SW 1271 (cell line): ENCODE measurements at regions not wholly inside any gene's neighbourhood (a gene's known extent, or its start where the extent isn't known, plus 50 kb on each side); places are given as distances from the start of the nearest gene placed in this dataset.

Experiments
- DNase-seq, 2 experiments: peaks; one replicate each; lab custom pipeline; 2025; lab: John Stamatoyannopoulos, UW

DNA sequence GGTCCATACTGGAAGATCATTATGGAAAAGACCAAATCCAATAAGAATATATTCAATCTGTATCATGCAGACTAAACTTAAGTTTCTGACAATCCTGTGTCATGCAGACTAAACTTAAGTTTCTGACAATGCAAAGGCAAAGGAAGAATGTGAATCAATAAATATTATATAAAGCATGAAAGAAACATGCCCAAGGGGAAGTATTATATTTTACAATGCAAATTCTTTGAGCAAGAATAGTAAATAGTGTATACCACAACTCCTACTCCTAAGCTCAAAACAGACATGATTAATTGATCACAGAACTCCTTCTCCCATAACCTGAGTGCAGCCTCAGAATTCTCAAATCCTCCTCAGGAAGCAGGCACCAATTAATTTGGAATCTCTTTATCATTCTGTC lies 71.3 kb upstream of the BDNF start:
- DNase-seq: no peak

DNA sequence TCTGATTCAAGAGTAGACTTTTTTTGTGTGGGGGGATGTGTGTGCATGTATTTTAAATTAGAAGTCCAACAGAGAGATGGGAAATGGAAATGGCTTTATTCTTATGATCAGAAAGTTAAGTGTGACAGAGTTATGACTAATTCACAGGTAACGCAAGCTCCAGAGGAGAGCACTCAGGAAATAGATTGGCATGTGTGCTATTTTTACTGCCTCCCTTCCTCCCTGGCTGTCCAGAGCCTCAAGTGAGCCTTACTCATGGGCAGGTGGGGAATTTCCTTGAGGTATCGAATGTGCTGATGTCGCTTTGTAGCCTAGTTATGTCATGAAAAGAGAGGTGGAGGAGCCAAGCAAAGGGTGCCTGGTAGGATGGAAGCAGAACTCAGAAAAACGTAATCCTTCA lies 70.3 kb upstream of the BDNF start:
- DNase-seq: no peak

DNA sequence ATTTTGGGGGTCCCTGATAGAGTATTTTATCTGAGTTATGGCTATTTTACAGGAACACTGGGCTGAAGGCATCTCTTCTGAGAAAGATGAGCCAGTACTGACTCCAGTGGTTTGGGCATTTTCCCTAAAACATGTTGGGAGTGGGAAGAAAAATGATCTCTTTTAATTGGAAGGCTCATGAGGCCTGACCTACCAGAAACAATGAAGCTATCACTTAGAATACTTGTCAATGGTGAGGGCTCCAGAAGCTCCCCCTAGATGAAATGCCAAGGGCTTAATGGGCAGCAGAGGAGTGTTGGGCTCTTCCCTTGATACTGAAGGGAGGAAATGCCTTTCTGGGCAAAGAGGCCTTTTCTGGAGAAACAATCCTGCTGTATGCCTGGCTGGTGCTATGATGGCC lies 63.5 kb upstream of the BDNF start:
- no peak for DNase-seq

GRCh38 chr11:27761356-27761755 lies 61.1 kb upstream of the BDNF start:
- no peak for DNase-seq

DNA sequence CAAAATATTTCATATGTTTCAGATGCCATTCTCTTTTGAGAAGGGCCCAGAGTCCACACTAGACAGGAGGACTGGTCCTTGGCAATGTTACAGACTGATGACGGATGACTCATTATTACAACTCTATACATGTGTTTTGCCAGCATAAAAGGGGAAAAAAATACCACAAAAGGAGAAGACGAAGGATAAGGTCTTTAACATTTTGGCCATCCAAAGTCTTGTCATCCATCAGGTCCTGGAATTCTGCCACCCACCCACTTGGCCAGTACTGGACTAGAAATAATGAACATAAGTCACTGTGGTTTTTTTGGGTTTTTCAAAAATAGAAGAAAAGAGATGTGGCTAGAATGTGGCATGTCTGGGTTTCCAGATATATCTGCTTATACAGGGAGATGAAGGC lies 57.7 kb upstream of the BDNF start:
- DNase-seq: no peak

DNA sequence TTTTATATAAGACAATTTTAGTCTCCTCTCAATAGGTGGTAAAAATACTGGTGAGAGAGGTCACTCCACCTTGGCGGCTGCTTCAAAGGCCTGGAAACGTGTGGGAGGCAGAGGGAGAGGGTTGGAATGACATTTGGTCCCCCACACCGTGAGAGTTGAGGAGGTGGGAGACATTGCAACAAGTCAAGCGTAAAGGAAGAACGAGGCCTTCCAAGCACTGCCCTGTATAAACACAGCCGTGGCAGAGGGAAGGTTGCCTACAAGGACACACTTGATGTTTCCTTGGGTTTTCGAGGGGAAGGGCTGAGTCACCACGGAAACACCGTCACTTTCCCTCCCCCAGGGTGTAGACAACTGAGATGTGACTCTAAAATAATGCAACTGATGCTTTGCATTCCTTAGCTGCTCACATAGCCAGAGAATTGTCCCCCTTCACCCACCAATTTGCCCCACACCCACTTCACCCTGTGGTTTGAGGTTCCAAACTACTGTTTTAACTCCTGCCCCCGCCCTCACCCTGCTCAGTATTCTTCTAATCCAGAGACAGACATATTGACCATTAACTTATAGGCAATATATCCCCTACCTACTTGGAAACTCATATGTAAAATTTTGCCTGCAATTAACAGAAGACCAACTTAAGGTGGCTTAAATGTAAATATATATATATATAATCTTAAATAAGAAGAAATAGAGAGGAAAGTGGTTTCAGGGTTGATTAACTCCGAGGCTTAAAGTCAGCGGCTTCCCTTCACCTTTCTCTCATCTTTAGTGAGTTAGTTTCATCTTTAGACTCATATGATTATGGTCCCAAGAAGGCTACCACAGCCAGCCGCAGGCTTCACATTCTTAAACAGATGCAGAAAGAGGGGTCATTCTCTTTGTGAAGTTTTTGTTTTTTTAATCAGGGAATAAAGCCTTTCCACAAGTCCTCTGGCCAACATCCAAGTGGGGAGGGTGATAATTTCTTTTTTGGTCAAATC lies 54.1 kb upstream of the BDNF start:
- DNase-seq: no peak
